ENCODE measurements at regions not wholly inside any gene's neighbourhood (a gene's known extent, or its start where the extent isn't known, plus 50 kb on each side); places are given as distances from the start of the nearest gene placed in this dataset.

DNA sequence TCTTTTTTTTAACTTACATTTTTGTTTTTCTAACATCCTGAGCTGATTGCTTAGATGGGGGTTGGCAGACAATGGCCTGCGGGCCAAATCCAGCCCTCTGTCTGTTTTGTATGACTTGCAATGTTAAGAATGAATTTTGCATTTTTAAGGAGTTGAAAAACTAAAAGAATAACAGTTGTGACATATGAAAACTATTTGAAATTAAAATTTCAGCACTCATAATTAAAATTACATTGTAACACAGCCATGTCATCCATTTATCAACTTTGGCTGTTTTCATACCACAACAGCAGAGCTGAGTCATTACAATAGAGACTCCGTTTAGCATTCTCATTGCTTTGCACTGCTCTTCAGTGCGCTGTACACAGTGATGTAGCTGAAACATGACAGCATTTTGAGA is 94.1 kb upstream of the MC4R start:
- intact Hi-C loops (cut with DNase I; ENCODE audit: low total_unique reads): no loop called here
- Histone ChIP-seq H3K9me3 (no peaks in the 10 kb centered on the region), H3K4me1 (no peaks in the 10 kb centered on the region), H3K4me3 (no peak overlapping the region), H3K27me3 (replicated peaks in 1 of 7) (no peaks in the 10 kb centered on the region), H3K27ac (no peak overlapping the region), H3K36me3 (no peaks in the 10 kb centered on the region)
- no peak for DNase-seq
- 77 to 94% (median 87%) methylated on average over 3 of the region's 3 CpGs for WGBS, 5 donors
- TF ChIP-seq POLR2A (IDR thresholded peaks at IDR 0.05) (no peak), POLR2AphosphoS5 (IDR thresholded peaks at IDR 0.05) (no peak)
- TF ChIP-seq, protein P1, sequence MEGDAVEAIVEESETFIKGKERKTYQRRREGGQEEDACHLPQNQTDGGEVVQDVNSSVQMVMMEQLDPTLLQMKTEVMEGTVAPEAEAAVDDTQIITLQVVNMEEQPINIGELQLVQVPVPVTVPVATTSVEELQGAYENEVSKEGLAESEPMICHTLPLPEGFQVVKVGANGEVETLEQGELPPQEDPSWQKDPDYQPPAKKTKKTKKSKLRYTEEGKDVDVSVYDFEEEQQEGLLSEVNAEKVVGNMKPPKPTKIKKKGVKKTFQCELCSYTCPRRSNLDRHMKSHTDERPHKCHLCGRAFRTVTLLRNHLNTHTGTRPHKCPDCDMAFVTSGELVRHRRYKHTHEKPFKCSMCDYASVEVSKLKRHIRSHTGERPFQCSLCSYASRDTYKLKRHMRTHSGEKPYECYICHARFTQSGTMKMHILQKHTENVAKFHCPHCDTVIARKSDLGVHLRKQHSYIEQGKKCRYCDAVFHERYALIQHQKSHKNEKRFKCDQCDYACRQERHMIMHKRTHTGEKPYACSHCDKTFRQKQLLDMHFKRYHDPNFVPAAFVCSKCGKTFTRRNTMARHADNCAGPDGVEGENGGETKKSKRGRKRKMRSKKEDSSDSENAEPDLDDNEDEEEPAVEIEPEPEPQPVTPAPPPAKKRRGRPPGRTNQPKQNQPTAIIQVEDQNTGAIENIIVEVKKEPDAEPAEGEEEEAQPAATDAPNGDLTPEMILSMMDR (IDR thresholded peaks at IDR 0.05 in 8 of 11, conservative IDR thresholded peaks at IDR 0.05 in 3 of 11): no peak

DNA sequence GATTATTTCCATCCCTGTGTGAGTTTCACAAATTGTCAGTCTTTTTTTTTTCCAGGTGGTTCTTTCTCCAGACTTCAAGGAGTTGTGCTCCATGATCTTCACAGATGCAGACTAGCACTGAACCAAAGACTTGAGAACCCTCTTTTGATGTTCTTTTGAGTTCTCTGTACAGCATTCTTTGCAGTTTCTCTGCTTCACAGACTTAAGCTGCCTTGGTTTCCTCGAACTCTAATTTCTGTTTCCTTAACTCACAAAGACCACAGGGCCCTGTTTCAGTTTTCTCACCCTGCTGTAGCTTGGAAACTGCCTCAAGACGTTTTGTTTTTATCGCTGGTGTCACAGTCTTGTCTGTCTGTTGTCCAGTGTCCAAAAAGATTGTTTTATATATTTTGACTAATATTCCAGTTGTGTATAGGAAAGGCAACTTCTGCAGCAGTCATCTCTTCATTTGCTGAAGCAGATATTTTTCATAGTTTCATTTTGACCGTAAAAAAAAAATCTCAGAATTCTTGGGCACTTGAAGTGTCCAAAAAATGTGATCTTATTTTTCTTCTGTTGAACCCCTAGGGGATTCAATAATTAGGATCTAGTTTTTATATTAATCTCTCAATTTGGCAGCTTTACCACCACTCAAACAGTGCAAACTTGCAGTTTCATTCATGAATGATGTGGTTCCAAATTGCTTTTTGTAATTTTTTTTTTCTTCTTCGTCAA is 97.0 kb upstream of the MC4R start:
- Histone ChIP-seq H3K9me3 (peaks cover 0 to 5% (median 0%) of the 10 kb centered on the region in 8 donors), H3K4me3 (no peak overlapping the region), H3K27ac (no peak overlapping the region), H3K4me1 (no peaks in the 10 kb centered on the region), H3K36me3 (no peaks in the 10 kb centered on the region), H3K27me3 (replicated peaks in 1 of 7) (no peaks in the 10 kb centered on the region)
- no peak for DNase-seq
- TF ChIP-seq POLR2AphosphoS5 (IDR thresholded peaks at IDR 0.05) (no peak), POLR2A (IDR thresholded peaks at IDR 0.05) (no peak)
- TF ChIP-seq, protein P1 (IDR thresholded peaks at IDR 0.05 in 8 of 11, conservative IDR thresholded peaks at IDR 0.05 in 3 of 11): no peak
- intact Hi-C loops (cut with DNase I; ENCODE audit: low total_unique reads): no loop called here
- 51 to 70% (median 64%) methylated on average over 5 of the region's 5 CpGs for WGBS, 5 donors

DNA sequence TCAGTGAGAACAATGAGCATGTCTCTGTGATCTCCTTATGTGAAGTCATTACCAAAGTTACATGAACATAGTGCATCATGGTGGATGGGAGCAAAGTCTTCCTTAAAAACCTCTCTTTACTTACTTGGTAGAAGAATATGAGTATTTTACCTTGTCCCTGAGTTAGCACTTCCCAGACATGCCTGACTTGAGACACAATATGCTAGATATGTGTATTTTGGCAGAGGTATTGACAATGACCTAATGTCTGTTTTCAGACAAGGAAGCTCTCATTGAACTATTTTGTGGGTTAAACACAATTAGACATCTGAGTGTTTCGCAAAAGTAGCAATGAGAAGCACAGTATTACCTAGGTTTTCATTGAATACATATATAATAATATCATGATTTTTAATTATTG is 99.1 kb upstream of the MC4R start:
- DNase-seq: no peak
- Histone ChIP-seq H3K27ac (no peak overlapping the region), H3K27me3 (replicated peaks in 1 of 7) (no peaks in the 10 kb centered on the region), H3K4me1 (no peaks in the 10 kb centered on the region), H3K36me3 (no peaks in the 10 kb centered on the region), H3K4me3 (no peak overlapping the region), H3K9me3 (peaks cover 0 to 6% (median 0%) of the 10 kb centered on the region in 8 donors)
- intact Hi-C loops (cut with DNase I; ENCODE audit: low total_unique reads): no loop called here
- TF ChIP-seq POLR2AphosphoS5 (IDR thresholded peaks at IDR 0.05) (no peak), POLR2A (IDR thresholded peaks at IDR 0.05) (no peak)
- TF ChIP-seq, protein P1 (IDR thresholded peaks at IDR 0.05 in 8 of 11, conservative IDR thresholded peaks at IDR 0.05 in 3 of 11): no peak
- WGBS, 5 donors: 81 to 94% (median 86%) methylated on average over 1 of the region's 1 CpG

DNA sequence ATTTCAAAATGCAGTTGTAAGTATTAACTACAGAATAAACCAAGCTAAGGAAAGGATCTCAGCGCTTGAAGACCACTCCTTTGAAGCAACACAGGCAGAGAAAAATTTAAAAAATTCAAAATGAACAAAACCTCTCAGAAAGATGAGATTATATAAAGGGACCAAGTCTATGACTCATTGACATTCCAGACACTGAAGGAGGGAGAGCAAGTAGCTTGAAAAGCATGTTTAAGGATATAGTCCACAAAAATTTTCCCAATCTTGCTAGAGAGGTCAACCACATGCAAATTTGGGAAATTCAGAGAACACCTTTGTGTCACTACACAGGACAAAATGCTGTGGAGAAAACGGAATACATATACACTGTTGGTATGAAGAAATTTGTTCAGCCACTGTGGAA is 112.6 kb upstream of the MC4R start:
- no peaks in the 10 kb centered on the region for H3K4me1 ChIP-seq
- 64 to 94% (median 81%) methylated on average over 2 of the region's 2 CpGs for WGBS, 5 donors
- no peak overlapping the region for H3K4me3 ChIP-seq
- no peak for TF ChIP-seq POLR2A (IDR thresholded peaks at IDR 0.05)
- TF ChIP-seq, protein P1 (IDR thresholded peaks at IDR 0.05 in 8 of 11, conservative IDR thresholded peaks at IDR 0.05 in 3 of 11): no peak
- no peak for TF ChIP-seq POLR2AphosphoS5 (IDR thresholded peaks at IDR 0.05)
- intact Hi-C loops (cut with DNase I; ENCODE audit: low total_unique reads): no loop called here
- H3K36me3 ChIP-seq: no peaks in the 10 kb centered on the region
- no peak overlapping the region for H3K27ac ChIP-seq
- no peak for DNase-seq
- no peaks in the 10 kb centered on the region for H3K9me3 ChIP-seq
- no peaks in the 10 kb centered on the region for H3K27me3 ChIP-seq (replicated peaks in 1 of 7)
